ENCODE measurements at regions not wholly inside any gene's neighbourhood (a gene's known extent, or its start where the extent isn't known, plus 50 kb on each side); places are given as distances from the start of the nearest gene placed in this dataset.
"Not testable (repeated sequence)": the region's sequence is repeated elsewhere in the genome, so short reads cannot be mapped to it uniquely, and the experiment has no call there.

- peak; percentile 49 for DNase-seq (ENCODE audit: low read depth)
These were observed 352.8 kb upstream of the KCNH7 start for GRCh38 chr2:163191372-163191771.

DNA sequence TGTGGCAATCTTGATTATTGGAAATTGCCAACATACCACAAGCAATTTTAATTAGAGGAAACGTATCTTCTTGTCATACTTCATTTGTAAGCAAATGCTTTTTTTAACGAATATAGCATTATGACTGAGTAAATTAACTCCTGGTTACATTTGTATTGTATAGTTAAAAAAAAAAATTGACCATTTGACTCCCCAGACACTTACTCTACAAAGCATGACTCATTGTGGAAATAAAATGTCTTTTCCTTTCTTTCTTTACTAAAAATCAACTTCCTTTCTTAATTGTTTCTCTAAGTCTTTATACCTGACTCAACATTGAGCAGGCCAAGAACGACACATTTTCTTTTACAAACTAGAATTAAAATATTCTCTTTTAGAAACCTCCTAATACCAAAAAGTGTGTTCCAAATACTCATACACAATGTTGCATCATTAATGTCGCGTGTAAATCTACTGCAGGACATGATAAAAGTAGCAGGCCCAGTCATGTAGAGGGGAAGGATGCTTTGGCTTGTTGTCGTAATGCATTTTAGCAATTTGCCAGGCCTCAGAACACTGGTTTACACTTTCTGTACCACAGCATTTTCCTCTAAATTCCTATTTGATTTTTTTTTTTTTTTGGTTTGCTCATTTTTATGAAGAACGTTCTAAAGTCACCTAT is 349.6 kb upstream of the KCNH7 start:
- peak; percentile 12 for DNase-seq (ENCODE audit: low read depth)

DNA sequence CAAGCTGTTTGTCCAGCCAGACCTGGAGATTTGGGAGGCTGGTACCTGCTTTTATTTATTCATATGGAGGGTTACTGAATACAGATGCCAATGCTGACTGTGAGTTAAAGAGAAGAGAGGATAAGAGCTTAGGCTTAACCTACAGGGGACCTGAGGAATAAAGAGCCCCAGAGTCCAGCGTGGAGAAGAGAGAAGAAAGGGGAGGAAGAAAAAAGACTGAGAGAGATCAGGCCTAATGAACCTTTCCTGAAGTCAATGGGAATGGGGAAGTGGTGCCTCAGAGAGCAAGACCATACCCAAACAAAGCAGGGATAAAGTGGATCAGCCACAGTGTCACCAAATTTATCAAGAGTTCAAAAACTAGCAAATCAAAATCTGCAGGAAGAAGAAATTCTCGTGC is 348.6 kb upstream of the KCNH7 start:
- DNase-seq (ENCODE audit: low read depth), result no peak

GRCh38 chr2:163185160-163185559 is 346.6 kb upstream of the KCNH7 start:
- DNase-seq (ENCODE audit: low read depth), result no peak

- peak; percentile 21 for DNase-seq (ENCODE audit: low read depth)
These were observed 344.3 kb upstream of the KCNH7 start for GRCh38 chr2:163182764-163183354.

GRCh38 chr2:163177592-163177991 is 339.0 kb upstream of the KCNH7 start:
- no peak for DNase-seq (ENCODE audit: low read depth)

DNA sequence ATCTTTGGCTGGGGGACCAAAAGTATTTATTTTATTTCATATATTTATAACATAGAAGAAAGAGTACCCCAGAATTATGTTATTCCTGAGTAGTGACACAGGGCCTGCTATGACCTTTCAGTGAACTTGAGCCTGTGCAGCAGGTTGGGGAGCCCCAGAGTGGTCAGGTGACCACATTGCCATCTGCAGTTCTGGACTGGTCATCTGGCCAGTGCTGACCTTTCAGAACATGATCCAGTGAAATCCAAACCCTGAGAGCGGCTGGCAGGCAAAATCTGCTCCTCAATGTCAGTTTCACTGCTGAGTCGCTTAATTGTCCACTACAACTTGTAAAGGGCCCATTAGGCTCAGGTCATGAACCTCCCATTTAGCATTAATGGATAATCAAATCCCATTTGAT is 336.7 kb upstream of the KCNH7 start:
- DNase-seq (ENCODE audit: low read depth), result no peak

DNA sequence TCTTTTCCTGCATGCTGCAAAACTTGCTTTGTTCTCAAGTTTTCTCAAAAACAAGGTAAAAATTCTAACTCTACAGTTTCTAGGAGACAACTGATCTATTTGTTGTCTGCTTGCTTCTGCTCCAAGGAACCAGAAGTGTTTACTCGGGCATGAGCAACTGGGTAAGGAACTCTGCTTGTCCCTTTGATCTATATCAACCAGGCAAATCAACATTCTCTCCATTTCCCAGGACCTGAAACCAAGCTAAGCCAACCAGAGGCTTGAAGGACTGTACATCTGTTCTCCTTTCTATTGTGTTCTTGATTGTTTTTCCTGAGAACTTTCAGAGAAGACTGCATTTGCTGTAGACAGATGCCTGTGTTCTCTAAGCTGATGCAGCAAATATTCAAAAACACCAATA is 335.0 kb upstream of the KCNH7 start:
- no peak for DNase-seq (ENCODE audit: low read depth)

- DNase-seq (ENCODE audit: low read depth), result no peak
These were observed 333.4 kb upstream of the KCNH7 start for GRCh38 chr2:163171786-163172530.

DNA sequence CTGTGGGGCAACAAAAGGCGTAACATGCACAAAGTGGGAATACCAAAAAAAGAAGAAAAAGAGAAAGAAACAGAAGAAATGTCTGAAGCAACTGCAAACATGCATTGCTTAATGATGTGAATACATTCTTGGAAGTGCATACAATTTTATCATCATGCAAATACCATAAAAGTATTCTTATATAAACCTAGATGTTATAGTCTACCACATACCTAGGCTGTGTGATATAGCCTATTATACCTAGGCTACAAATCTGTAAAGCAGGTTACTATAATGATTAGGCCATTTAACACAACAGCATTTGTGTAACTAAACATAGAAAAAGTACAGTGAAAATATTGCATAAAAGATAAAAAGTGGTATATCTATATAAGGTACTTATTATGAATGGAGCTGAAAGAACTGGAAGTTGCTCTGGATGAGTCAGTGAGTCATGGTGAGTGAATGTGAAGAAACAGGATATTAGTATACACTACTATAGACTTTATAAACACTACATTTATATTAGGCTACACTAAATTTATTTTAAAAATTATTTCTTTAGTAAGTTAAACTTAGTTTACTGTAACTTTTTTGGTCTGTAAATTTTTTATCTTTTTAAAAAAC is 319.4 kb upstream of the KCNH7 start:
- DNase-seq (ENCODE audit: low read depth), result peak; percentile 72

DNA sequence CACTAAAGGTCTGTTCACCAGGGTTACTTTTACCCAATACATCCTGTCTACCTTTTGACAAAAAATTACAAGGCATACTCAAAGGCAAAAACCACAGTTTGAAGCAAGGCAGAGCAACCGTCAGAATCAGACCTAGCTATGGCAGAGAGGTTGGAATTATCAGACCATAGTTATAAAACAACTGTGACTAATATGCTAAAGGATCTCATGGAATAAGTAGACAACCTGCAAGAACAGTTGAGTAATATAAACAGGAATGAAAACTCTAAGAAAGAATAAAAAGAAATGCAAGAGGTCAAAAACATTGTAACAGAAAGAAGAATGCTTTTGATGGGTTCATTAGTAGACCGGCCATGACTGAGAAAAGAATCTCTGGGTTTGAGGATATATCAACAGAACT is 318.8 kb upstream of the KCNH7 start:
- DNase-seq (ENCODE audit: low read depth), result peak; percentile 60

DNA sequence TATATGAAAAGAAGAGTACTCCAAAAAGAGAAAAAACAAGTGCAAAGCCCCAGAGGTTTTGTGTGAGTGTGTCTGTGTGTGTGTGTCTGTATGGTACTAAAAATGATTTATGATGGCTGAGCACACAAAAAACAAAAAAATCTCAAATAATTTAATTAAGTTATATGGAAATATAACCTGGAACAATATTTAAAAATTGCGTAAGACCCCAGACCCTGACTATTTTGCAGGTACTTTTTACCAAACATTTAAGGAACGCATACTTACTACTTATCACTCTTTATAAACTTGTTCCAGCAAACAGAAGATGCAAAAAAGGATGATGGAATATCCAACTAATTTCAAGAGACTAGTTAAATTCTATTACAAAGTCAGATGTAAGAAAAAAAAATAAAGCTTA is 317.4 kb upstream of the KCNH7 start:
- DNase-seq (ENCODE audit: low read depth), result no peak

GRCh38 chr2:163155279-163155883 is 316.8 kb upstream of the KCNH7 start:
- DNase-seq (ENCODE audit: low read depth), result peak; percentile 44

GRCh38 chr2:163142618-163143017 is 304.1 kb upstream of the KCNH7 start:
- no peak for DNase-seq (ENCODE audit: low read depth)

DNA sequence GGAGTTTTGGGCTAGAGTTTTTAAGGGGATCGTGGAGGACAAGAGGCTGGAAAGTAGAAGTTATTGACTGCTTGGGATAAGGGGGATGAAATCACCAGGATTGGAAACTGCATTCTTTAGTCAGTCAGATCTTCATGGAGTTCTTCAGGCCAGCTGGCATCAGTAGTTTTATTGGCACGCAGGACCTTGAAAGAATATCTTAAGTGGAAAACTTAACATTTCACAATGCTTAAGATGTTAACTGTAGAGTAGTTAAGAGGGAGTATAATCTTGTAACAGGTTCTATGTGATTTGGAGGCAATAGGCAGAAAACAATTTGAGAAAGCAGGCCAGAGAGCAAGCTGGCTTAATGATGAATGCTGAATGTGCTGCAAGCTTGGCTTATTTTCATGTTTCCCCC is 300.4 kb upstream of the KCNH7 start:
- no peak for DNase-seq (ENCODE audit: low read depth)

DNA sequence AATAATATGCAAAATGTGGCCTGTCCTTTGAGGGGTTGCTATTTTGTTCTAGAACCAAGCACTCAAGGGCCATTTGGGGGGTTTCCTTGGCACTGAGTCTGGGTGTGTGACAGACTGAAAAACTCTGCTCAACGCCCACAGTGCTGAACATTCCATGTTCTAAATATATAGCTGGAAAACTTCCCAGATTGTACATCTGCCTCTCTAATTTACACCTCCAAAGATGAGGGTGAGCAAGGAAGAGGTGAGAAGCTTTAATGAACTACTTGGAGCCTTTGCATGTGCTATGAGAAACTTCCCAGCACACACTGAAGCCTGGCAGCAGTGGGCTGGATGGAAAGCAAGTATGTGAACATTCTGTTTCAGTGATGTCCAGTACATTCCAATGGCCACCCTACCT is 296.7 kb upstream of the KCNH7 start:
- DNase-seq (ENCODE audit: low read depth), result no peak

- DNase-seq (ENCODE audit: low read depth), result no peak
These were observed 295.0 kb upstream of the KCNH7 start for GRCh38 chr2:163133602-163134001.

GRCh38 chr2:163132850-163133249 is 294.3 kb upstream of the KCNH7 start:
- peak; percentile 3 for DNase-seq (ENCODE audit: low read depth)

DNA sequence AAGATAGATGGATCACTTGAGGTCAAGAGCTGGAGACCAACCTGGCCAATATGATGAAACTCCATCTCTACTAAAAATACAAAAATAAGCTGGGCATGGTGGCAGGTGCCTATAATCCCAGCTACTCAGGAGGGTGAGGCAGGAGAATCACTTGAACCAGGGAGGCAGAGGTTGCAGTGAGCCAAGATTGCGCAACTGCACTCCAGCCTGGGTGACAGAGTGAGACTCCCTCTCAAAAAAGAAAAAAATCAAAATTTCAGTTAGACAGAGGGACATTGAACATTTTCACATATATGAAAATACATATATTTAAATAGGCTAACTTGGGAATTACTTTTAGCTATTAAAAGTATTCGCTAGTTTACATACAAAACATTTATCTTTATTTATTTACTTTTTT is 293.6 kb upstream of the KCNH7 start:
- not testable (repeated sequence) for DNase-seq (ENCODE audit: low read depth)

GRCh38 chr2:163123526-163123925 is 285.0 kb upstream of the KCNH7 start:
- peak; percentile 44 for DNase-seq (ENCODE audit: low read depth)

DNA sequence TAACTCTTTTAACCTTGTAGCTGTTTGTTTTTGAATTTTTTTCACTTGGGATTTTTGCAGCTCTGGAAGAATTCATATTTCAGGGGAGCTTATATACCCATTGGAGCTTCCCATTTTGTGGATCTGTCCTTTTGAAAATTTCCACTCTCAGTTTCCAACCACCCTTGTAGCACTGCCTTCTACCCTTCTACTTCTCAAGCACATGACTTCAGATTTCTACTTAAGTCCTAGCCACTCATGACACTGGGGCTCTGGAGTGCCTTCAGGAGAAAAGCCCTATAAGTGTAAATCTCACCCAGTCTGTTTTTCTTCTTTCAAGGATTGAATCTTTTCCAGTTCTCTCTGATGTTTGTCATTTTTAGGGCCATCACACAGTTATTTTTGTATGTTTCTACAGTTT is 283.7 kb upstream of the KCNH7 start:
- DNase-seq (ENCODE audit: low read depth), result no peak

DNA sequence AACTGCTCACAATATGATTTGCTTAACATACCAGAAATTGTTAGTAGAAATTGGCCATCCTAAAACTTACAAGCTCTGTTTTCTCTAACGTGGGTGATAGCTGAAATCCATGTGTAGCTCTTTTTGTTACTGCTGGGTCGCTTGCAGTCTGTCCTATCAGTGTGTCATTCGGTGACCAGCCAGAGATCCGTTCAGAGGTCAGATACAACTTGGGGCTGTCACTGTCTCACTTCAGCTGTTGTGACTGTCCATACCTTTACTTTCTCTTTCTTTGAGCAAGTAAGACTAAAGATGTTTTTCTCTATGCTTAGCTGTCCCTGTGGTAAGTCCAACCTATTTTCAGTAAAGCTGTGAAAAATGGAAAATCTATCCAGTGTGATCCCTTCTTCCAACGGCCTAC is 282.9 kb upstream of the KCNH7 start:
- DNase-seq (ENCODE audit: low read depth), result no peak

All from M059J (cell line).